HG03432 (cell line): ENCODE measurements at regions not wholly inside any gene's neighbourhood (a gene's known extent, or its start where the extent isn't known, plus 50 kb on each side); places are given as distances from the start of the nearest gene placed in this dataset.

ENCODE experiments used
- ATAC-seq: cut with Tn5 transposase; IDR thresholded peaks from one replicate; pipeline ENCODE4 v1.9.1; 2021; ENCODE audit warnings: mild to moderate bottlenecking, moderate library complexity; ENCODE audit not compliant: unreplicated experiment

- no peak for ATAC-seq
Observed at GRCh38 chr13:89916551-89916950, 1430.9 kb upstream of the MIR17HG start.

- ATAC-seq = no peak
Observed at GRCh38 chr13:89920461-89920860, 1427.0 kb upstream of the MIR17HG start.

- no peak for ATAC-seq
Observed at GRCh38 chr13:89923052-89923451, 1424.4 kb upstream of the MIR17HG start.

- ATAC-seq = no peak
Observed at GRCh38 chr13:89923736-89924135, 1423.8 kb upstream of the MIR17HG start.

GRCh38 chr13:89925107-89925506 lies 1422.4 kb upstream of the MIR17HG start:
- no peak for ATAC-seq

GRCh38 chr13:89930861-89931260 lies 1416.6 kb upstream of the MIR17HG start:
- ATAC-seq = no peak

GRCh38 chr13:89932902-89933301 lies 1414.6 kb upstream of the MIR17HG start:
- ATAC-seq = no peak

- no peak for ATAC-seq
Observed at GRCh38 chr13:89936256-89936655, 1411.2 kb upstream of the MIR17HG start.

GRCh38 chr13:89937420-89937819 lies 1410.1 kb upstream of the MIR17HG start:
- ATAC-seq = no peak

- ATAC-seq = no peak
Observed at GRCh38 chr13:89940383-89940782, 1407.1 kb upstream of the MIR17HG start.

- ATAC-seq = no peak
Observed at GRCh38 chr13:89943139-89943538, 1404.3 kb upstream of the MIR17HG start.

- no peak for ATAC-seq
Observed at GRCh38 chr13:89950225-89950624, 1397.3 kb upstream of the MIR17HG start.

GRCh38 chr13:89951341-89951740 lies 1396.1 kb upstream of the MIR17HG start:
- ATAC-seq = no peak

- no peak for ATAC-seq
Observed at GRCh38 chr13:89953581-89953980, 1393.9 kb upstream of the MIR17HG start.

- ATAC-seq = no peak
Observed at GRCh38 chr13:89955773-89956172, 1391.7 kb upstream of the MIR17HG start.

- no peak for ATAC-seq
Observed at GRCh38 chr13:89959074-89959473, 1388.4 kb upstream of the MIR17HG start.

GRCh38 chr13:89965252-89965651 lies 1382.2 kb upstream of the MIR17HG start:
- ATAC-seq = no peak

- no peak for ATAC-seq
Observed at GRCh38 chr13:89966524-89966923, 1381.0 kb upstream of the MIR17HG start.

- ATAC-seq = no peak
Observed at GRCh38 chr13:89967701-89968100, 1379.8 kb upstream of the MIR17HG start.

GRCh38 chr13:89968470-89968869 lies 1379.0 kb upstream of the MIR17HG start:
- ATAC-seq = no peak

GRCh38 chr13:89970353-89970709 lies 1377.2 kb upstream of the MIR17HG start:
- ATAC-seq = no peak

- ATAC-seq = no peak
Observed at GRCh38 chr13:89977203-89977602, 1370.3 kb upstream of the MIR17HG start.

GRCh38 chr13:89980896-89981295 lies 1366.6 kb upstream of the MIR17HG start:
- ATAC-seq = no peak
